GM23248 (cell line): ENCODE measurements at regions not wholly inside any gene's neighbourhood (a gene's known extent, or its start where the extent isn't known, plus 50 kb on each side); places are given as distances from the start of the nearest gene placed in this dataset.

Experiments
- DNase-seq: peaks from one replicate; pipeline ENCODE4 v3.0.0-alpha.2; 2015
- H2AFZ ChIP-seq: fragments of 200-600 bp; sonication (generic); 2 replicates; pipeline ENCODE4 v1.6.1; 2016; ENCODE audit warnings: antibody characterized with exemption
- H3F3A ChIP-seq: fragments of 200-600 bp; sonication (generic); 2 replicates; pipeline ENCODE4 v1.6.1; 2016; ENCODE audit warnings: mild to moderate bottlenecking, antibody characterized with exemption, mixed run types; ENCODE audit not compliant: insufficient read depth
- H3K27ac ChIP-seq: fragments of 200-600 bp; sonication (generic); 2 replicates; pipeline ENCODE4 v1.5.1; 2016; ENCODE audit warnings: mild to moderate bottlenecking
- H3K27me3 ChIP-seq: fragments of 200-600 bp; sonication (generic); replicated peaks from 2 replicates; pipeline ENCODE4 v1.6.1; 2016; ENCODE audit warnings: mild to moderate bottlenecking; ENCODE audit not compliant: insufficient read depth
- H3K36me3 ChIP-seq: fragments of 200-600 bp; sonication (generic); 2 replicates; pipeline ENCODE4 v1.6.1; 2016; ENCODE audit warnings: low read depth, mild to moderate bottlenecking
- H3K4me1 ChIP-seq: fragments of 200-600 bp; sonication (generic); 2 replicates; pipeline ENCODE4 v1.6.1; 2016; ENCODE audit warnings: mild to moderate bottlenecking; ENCODE audit not compliant: insufficient read depth
- H3K4me2 ChIP-seq: fragments of 200-600 bp; sonication (generic); one replicate; pipeline ENCODE4 v1.6.1; 2016; ENCODE audit warnings: mild to moderate bottlenecking; ENCODE audit not compliant: unreplicated experiment
- H3K4me3 ChIP-seq: fragments of 200-600 bp; sonication (generic); 2 replicates; pipeline ENCODE4 v1.5.1; 2016; ENCODE audit warnings: mild to moderate bottlenecking
- H3K79me2 ChIP-seq: fragments of 200-600 bp; sonication (generic); 2 replicates; pipeline ENCODE4 v1.6.1; 2016; ENCODE audit warnings: mild to moderate bottlenecking; ENCODE audit not compliant: insufficient read depth
- H3K9ac ChIP-seq: fragments of 200-600 bp; sonication (generic); 2 replicates; pipeline ENCODE4 v1.6.1; 2016; ENCODE audit warnings: mild to moderate bottlenecking
- H3K9me2 ChIP-seq: fragments of 200-600 bp; sonication (generic); 2 replicates; pipeline ENCODE4 v1.6.1; 2016; ENCODE audit warnings: mixed run types, mild to moderate bottlenecking, moderate library complexity; ENCODE audit not compliant: insufficient read depth
- H3K9me3 ChIP-seq: fragments of 200-600 bp; sonication (generic); one replicate; pipeline ENCODE4 v1.6.1; 2017; ENCODE audit warnings: low read depth
- H4K20me1 ChIP-seq: fragments of 200-600 bp; sonication (generic); 2 replicates; pipeline ENCODE4 v1.6.0; 2016; ENCODE audit not compliant: insufficient read depth
- EZH2 ChIP-seq: fragments of 200-600 bp; sonication (generic); IDR thresholded peaks from 2 replicates; pipeline ENCODE4 v1.6.1; 2018; ENCODE audit warnings: antibody characterized with exemption, mild to moderate bottlenecking; ENCODE audit not compliant: insufficient read depth, poor library complexity, severe bottlenecking
- EZH2phosphoT487 ChIP-seq: fragments of 200-600 bp; sonication (generic); IDR thresholded peaks from 2 replicates; pipeline ENCODE4 v1.6.1; 2018; ENCODE audit warnings: antibody characterized with exemption, moderate library complexity, mild to moderate bottlenecking, low read depth; ENCODE audit not compliant: insufficient read depth
- WGBS, 2 experiments: methylation state at CpG; one replicate each; pipeline ENCODE4 v1.1.6; 2015 to 2017; ENCODE audit warnings: low lambda C conversion rate in 2 of 2, low coverage in 1 of 2; ENCODE audit errors: missing lambda C conversion rate in 2 of 2; 5-methylcytosine and 5-hydroxymethylcytosine counted together
- in situ Hi-C: fragments of 300-500 bp; cut with MboI; formaldehyde crosslinking; loops from 2 replicates; pipeline ENCODE4 v1.15.0; 2020

GRCh38 chr9:17936365-17936764 lies 357.5 kb downstream of the SH3GL2 start:
- no peaks in the 10 kb centered on the region for H3K4me1 ChIP-seq
- DNase-seq, result no peak
- TF ChIP-seq EZH2, result no peak
- no peak for TF ChIP-seq EZH2phosphoT487
- no peaks in the 10 kb centered on the region for H3K9me2 ChIP-seq
- no peaks in the 10 kb centered on the region for H3K9me3 ChIP-seq
- no peak overlapping the region for H3K4me3 ChIP-seq
- no peaks in the 10 kb centered on the region for H3K27me3 ChIP-seq
- H3K79me2 ChIP-seq, result no peaks in the 10 kb centered on the region
- H3F3A ChIP-seq, result no peaks in the 10 kb centered on the region
- in situ Hi-C loops, result no loop called here
- 23 to 27% methylated on average over 7 of the region's 7 CpGs for WGBS, 2 experiments
- H3K9ac ChIP-seq, result no peak overlapping the region
- H3K27ac ChIP-seq, result no peak overlapping the region
- no peak overlapping the region for H3K4me2 ChIP-seq
- no peak overlapping the region for H2AFZ ChIP-seq
- no peaks in the 10 kb centered on the region for H4K20me1 ChIP-seq
- no peaks in the 10 kb centered on the region for H3K36me3 ChIP-seq

GRCh38 chr9:17938035-17938655 lies 359.3 kb downstream of the SH3GL2 start:
- H3K79me2 ChIP-seq, result no peaks in the 10 kb centered on the region
- H3K9me2 ChIP-seq, result no peaks in the 10 kb centered on the region
- 7 to 12% methylated on average over 8 of the region's 8 CpGs for WGBS, 2 experiments
- H3K27ac ChIP-seq, result no peak overlapping the region
- H3K27me3 ChIP-seq, result no peaks in the 10 kb centered on the region
- H3K4me1 ChIP-seq, result no peaks in the 10 kb centered on the region
- no peaks in the 10 kb centered on the region for H3F3A ChIP-seq
- no peaks in the 10 kb centered on the region for H3K9me3 ChIP-seq
- no peaks in the 10 kb centered on the region for H3K36me3 ChIP-seq
- in situ Hi-C loops, result no loop called here
- no peaks in the 10 kb centered on the region for H4K20me1 ChIP-seq
- no peak overlapping the region for H3K4me3 ChIP-seq
- H3K4me2 ChIP-seq, result no peak overlapping the region
- no peak overlapping the region for H3K9ac ChIP-seq
- DNase-seq, result no peak
- H2AFZ ChIP-seq, result no peak overlapping the region
- TF ChIP-seq EZH2, result no peak

- Histone ChIP-seq H3K36me3 (no peaks in the 10 kb centered on the region), H3K27ac (no peak overlapping the region), H3K4me2 (no peak overlapping the region), H4K20me1 (no peaks in the 10 kb centered on the region), H3K27me3 (no peaks in the 10 kb centered on the region), H3K79me2 (no peaks in the 10 kb centered on the region), H2AFZ (no peak overlapping the region), H3F3A (no peaks in the 10 kb centered on the region), H3K9me3 (no peaks in the 10 kb centered on the region), H3K9me2 (no peaks in the 10 kb centered on the region), H3K9ac (no peak overlapping the region), H3K4me1 (no peaks in the 10 kb centered on the region), H3K4me3 (no peak overlapping the region)
- no peak for TF ChIP-seq EZH2
- DNase-seq, result no peak
- in situ Hi-C loops, result no loop called here
- WGBS, 2 experiments, result 38 to 40% methylated on average over 1 of the region's 1 CpG
Measured at GRCh38 chr9:17942498-17942897, 363.6 kb downstream of the SH3GL2 start.

DNA sequence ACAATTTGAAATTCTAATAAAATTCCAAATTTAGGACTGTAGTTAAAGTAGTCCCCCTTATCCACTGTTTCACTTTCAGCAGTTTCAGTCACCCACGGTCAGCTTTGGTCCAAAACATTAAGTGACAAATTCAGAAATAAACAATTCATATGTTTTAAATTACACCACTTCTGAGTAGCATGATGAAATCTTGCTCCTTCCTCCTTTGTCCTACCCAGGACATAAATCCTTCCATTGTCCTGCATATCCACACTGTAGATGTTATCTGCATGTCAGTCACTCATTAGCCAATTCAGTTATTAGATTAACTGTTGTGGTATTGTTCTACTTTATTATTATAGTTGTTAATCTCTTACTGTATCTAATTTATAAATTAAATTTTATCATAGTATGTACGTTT lies 376.5 kb downstream of the SH3GL2 start:
- Histone ChIP-seq H3K9me3 (no peaks in the 10 kb centered on the region), H3K4me1 (no peaks in the 10 kb centered on the region), H3K79me2 (no peaks in the 10 kb centered on the region), H3K9ac (no peak overlapping the region), H3K27ac (no peak overlapping the region), H2AFZ (no peak overlapping the region), H3K9me2 (no peaks in the 10 kb centered on the region), H3K4me3 (no peak overlapping the region), H3K27me3 (no peaks in the 10 kb centered on the region; the same call in 1 of the 2 replicates), H3K36me3 (no peaks in the 10 kb centered on the region), H4K20me1 (no peaks in the 10 kb centered on the region), H3K4me2 (no peak overlapping the region), H3F3A (no peaks in the 10 kb centered on the region)
- 3% methylated on average over 2 of the region's 2 CpGs for WGBS, 2 experiments
- TF ChIP-seq EZH2phosphoT487, result no peak
- TF ChIP-seq EZH2, result no peak
- DNase-seq, result no peak
- in situ Hi-C loops, result no loop called here

GRCh38 chr9:17958363-17958762 lies 379.5 kb downstream of the SH3GL2 start:
- H3K27me3 ChIP-seq, result no peaks in the 10 kb centered on the region
- H3K27ac ChIP-seq, result no peak overlapping the region
- no peaks in the 10 kb centered on the region for H4K20me1 ChIP-seq
- H3F3A ChIP-seq, result no peaks in the 10 kb centered on the region
- H3K9me3 ChIP-seq, result no peaks in the 10 kb centered on the region
- H3K4me3 ChIP-seq, result no peak overlapping the region
- 0% methylated on average over 2 of the region's 2 CpGs for WGBS, 2 experiments
- H3K36me3 ChIP-seq, result no peaks in the 10 kb centered on the region
- in situ Hi-C loops, result no loop called here
- H3K9ac ChIP-seq, result no peak overlapping the region
- DNase-seq, result no peak
- no peaks in the 10 kb centered on the region for H3K4me1 ChIP-seq
- no peak overlapping the region for H2AFZ ChIP-seq
- H3K9me2 ChIP-seq, result no peaks in the 10 kb centered on the region
- H3K4me2 ChIP-seq, result no peak overlapping the region
- no peaks in the 10 kb centered on the region for H3K79me2 ChIP-seq
- no peak for TF ChIP-seq EZH2
- no peak for TF ChIP-seq EZH2phosphoT487
